ENCODE measurements at regions not wholly inside any gene's neighbourhood (a gene's known extent, or its start where the extent isn't known, plus 50 kb on each side); places are given as distances from the start of the nearest gene placed in this dataset.

DNA sequence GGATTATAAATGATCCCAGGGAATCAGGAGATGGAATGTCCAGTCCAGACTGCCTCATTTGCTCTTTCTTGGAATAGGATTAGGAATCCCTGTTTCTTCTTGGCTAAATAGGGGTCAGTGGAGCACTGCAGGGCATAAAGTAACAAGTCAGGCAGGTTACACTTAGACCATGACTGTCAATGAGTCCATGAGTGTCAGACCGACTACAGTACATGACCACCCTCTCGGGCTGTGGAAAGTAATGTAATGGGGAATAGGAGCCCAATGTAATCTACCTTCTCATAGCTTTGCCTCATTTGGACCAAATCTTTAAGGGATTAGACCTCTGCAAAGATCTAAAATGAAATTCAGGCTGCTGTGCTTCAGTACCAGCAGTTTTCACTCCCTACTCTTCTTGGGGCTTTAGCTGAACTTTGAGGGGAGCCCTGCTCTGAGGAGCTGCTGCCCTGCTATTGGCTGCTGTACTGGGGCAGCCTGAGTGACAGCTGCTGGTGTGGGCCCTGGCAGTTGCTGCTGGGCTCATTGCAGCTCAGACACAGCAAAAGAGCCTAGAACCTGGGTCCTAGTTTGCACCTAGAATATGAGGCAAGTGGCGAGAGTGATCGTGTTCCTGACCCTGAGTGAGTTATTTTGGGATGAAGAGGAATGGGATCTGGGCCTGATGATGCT is 62.2 kb upstream of the OR4E1 start:
- DNase-seq (ENCODE audit: low read depth in 2 of 2), result no peak

DNA sequence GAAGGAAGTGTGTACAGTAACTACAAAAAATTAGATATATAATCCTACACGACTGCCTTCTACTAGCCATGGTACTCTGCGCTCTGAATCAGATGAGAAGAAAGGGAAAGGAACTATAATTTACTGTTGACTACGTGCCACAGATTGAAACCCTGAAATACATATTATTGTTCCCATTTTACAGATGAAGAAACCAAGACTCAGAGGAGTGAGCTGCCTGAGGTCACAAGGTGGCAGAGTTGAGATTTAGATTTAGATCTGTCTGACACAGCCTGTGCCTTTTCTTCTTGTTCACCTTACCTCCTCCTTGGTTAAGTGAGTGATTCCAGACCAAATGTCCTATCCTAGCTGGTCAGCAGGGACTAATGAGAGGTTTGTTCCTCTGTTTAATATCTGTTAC is 61.6 kb upstream of the OR4E1 start:
- DNase-seq (ENCODE audit: low read depth in 2 of 2), result no peak

DNA sequence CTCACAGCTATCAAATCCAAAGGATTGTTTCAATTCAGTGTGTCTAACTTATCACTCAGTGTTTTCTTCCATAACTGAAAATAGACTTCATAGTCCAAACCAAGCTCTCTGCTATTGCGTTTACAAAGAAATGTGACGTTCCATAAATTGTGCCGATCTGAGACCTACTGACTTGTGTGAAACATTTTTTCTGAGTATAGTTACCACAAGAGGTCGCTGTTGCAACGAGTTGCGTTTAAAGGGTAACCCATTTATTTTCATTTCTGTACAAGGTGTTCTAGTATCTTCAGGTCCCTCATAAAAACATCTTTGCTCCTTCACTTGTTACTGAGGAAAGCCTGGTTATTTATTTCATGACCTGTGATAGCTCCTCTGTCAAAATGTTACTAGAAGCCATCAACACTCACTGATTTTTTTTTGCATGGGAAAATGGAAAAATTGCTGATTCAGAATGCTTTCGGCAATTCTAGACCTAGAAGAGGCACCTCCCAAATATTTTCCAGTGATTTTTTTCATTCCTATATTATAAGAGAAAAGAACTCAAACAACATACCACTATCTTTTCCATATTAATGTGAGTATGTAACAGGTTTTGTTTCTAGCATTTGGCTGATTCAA is 60.9 kb upstream of the OR4E1 start:
- no peak for DNase-seq (ENCODE audit: low read depth in 2 of 2)

DNA sequence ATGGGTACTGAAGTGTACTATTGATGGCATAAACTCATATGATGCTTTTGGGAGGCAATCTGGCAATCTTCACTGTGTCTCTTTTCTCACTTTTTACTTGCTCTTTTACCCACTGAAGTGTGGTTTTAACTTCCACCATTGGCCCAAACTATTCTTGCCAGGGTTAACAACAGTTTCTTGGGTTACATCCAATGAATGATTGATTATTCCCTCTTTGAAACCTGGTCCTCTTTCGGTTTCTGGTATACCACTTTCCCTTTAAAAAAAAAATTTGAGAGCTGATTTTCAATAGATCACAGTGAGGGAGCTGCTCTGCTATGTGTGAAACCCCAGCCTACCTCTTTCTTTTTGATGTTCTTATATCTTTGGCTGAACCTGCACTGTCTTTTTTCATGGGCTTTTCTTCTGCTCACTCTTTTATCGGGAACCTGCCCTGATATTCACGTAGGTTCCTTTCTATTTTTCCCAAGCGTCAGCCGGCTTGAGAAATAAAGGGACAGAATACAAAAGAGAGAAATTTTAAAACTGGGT is 56.1 kb upstream of the OR4E1 start:
- DNase-seq (ENCODE audit: low read depth in 2 of 2), result no peak

DNA sequence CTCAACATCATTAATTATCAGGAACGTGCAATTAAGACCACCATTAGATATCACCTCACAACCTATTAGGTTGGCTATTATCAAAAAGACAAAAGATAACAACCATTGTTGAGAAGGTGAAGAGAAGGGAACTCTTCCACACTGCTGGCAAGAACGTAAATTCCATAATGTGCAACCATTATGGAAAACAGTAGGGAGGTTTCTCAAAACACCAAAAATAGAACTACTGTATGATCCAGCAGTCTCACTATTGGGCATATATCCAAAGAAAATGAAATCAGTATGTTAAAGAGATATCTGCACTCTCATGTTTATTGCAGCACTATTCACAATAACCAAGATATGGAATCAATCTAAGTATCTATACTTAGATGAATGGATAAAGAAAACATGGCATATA is 51.6 kb upstream of the OR4E1 start:
- DNase-seq (ENCODE audit: low read depth in 2 of 2), result no peak

DNA sequence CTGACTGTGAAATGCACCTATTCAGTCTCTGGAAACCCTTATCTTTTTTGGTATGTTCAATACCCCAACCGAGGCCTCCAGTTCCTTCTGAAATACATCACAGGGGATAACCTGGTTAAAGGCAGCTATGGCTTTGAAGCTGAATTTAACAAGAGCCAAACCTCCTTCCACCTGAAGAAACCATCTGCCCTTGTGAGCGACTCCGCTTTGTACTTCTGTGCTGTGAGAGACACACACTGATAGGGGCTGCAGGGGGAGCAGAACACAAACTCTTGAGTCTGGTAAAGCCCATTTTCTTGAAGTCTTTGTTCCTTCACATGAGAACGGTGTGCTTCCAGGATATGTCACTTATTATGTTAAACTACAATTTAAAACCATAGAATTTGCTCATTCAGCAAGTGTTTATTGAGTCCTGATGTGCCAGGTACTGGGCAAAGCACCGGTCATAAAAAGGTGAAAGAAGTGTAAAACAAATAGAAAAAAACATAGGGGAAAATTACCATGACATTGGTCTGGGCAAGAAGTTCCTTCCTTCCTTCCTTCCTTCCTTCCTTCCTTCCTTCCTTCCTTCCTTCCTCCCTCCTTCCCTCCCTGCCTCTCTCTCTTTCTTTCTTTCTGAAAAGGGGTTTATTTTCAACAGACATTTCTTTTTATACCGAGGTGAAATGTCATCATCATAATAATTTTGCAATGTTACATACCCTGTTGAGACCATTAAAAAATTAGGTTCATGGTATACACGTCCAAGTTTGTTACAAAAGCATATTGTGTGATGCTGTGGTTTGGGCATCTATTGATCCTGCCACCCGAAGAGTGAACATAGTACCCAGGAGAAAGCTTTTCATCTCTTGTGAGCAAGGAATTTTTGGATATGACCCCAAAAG is 50.7 kb upstream of the OR4E1 start:
- DNase-seq (ENCODE audit: low read depth in 2 of 2), result no peak

DNA sequence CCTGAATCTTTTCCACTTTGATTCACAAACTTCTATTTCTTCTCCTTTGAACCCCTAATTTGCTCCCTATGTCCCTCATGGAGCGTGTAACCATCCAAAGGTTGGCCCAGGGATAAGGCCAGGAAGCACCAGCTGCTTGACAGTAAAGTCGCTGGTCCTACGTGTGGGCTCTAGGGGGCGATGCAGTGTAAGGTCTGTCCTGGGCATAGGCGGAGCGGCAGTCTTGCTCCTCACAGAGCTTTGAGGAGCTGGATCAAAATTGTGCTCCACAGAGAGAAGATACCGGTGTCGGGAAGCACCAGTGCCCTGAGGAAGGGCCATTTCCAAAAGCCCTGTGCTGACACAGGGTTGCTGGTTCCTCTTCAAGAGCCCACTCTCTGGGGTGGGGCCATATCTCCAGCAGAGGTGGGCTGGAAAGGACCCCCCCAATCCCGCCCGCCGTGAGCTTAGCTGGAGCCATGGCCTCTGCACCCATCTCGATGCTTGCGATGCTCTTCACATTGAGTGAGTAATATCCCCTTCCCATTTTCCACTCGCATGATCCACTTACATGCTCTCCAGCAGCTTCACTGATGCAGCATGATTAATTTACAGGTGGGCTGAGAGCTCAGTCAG is 49.9 kb upstream of the OR4E1 start:
- no peak for DNase-seq (ENCODE audit: low read depth in 2 of 2)
